ENCODE measurements at regions not wholly inside any gene's neighbourhood (a gene's known extent, or its start where the extent isn't known, plus 50 kb on each side); places are given as distances from the start of the nearest gene placed in this dataset.

DNA sequence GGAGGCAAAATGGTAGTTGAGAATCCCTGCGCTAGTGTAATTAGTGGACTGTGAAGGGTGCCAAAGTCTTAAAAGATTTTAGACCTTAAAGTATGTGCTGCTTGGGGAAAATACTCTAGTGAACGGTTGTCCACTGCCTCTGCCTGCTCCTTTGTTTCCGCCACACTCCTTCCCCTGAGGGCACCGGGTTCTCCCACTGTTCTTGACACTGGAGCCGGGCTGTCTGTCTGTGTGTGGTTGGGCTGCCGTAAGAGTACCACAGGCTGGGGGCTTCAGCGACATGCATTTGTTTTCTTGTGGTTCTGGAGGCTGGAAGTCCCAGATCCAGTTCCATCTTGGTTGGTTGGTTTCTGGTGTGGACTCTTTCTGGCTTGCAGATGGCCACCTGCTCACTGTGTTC is 76.2 kb downstream of the CLDN34 start:
- no peak for TF ChIP-seq EZH2 (IDR thresholded peaks at IDR 0.05; ENCODE audit: borderline replicate concordance, low read depth, low read length, severe bottlenecking)
- TF ChIP-seq CTCF (IDR thresholded peaks at IDR 0.05; ENCODE audit: borderline replicate concordance, extremely low read depth, low read length, poor library complexity, severe bottlenecking), result no peak
- no peaks in the 10 kb centered on the region for H3K79me2 ChIP-seq (ENCODE audit: insufficient read depth, low read length)
- no peak overlapping the region for H2AFZ ChIP-seq (ENCODE audit: low read depth, low read length)
- H3K36me3 ChIP-seq (ENCODE audit: insufficient read depth, low read length), result no peaks in the 10 kb centered on the region
- no peak overlapping the region for H3K9ac ChIP-seq (ENCODE audit: low read depth, low read length)
- no peaks in the 10 kb centered on the region for H3K27me3 ChIP-seq (ENCODE audit: insufficient read depth, low read length, poor library complexity)
- H3K4me1 ChIP-seq (ENCODE audit: insufficient read depth, low read length), result no peaks in the 10 kb centered on the region
- no peak overlapping the region for H3K4me2 ChIP-seq (ENCODE audit: insufficient read depth, low read length)
- ATAC-seq (ENCODE audit: insufficient read depth, low read depth) (no peak), DNase-seq (no peak)
- H3K9me3 ChIP-seq (ENCODE audit: insufficient read depth, low read length, severe bottlenecking), result no peaks in the 10 kb centered on the region
- no peak overlapping the region for H3K27ac ChIP-seq (ENCODE audit: low read length)
- no peak overlapping the region for H3K4me3 ChIP-seq (ENCODE audit: low read depth in 1 of 2, low read length in 2 of 2)
- H4K20me1 ChIP-seq (ENCODE audit: insufficient read depth, low read length), result no peaks in the 10 kb centered on the region

GRCh38 chrX:10044021-10044420 is 76.9 kb downstream of the CLDN34 start:
- H3K4me1 ChIP-seq (ENCODE audit: insufficient read depth, low read length), result no peaks in the 10 kb centered on the region
- H3K9ac ChIP-seq (ENCODE audit: low read depth, low read length), result no peak overlapping the region

DNA sequence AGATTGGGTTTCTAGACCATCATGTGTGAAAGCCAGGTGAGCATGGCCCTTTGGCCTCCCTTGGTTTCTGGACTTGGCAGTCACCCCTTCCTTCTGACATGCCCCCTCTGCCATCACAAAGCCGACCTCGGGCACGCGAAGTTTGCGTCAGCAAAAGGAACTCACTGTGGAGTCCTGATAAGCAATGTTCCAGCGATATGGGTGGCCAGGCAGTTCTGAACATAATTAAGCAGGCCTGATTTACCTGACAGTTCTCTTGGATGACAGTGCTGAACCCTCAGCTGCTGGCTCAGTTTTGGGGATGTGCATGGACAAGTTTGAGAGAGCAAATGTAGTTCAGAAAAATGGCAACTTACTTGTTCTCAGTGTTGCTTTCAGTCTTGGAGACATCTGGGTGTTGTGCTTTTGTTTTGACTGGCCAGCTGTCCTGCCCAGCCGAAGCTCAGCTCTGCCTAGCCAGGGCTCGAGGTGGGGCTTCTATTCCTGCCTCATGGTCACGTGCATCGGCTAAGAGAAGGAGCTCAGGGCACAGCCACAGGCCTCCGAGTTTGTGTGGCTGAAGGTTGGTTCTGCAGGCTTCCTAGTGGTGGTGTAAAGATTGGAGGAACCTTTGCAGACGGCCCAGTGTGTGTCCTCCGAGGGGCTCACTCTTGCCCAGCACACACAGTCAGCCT is 78.3 kb downstream of the CLDN34 start:
- H3K27ac ChIP-seq (ENCODE audit: low read length), result no peak overlapping the region
- no peaks in the 10 kb centered on the region for H3K9me3 ChIP-seq (ENCODE audit: insufficient read depth, low read length, severe bottlenecking)
- no peaks in the 10 kb centered on the region for H3K4me1 ChIP-seq (ENCODE audit: insufficient read depth, low read length)
- H3K4me3 ChIP-seq (ENCODE audit: low read depth in 1 of 2, low read length in 2 of 2), result no peak overlapping the region
- no peak for ATAC-seq (ENCODE audit: insufficient read depth, low read depth)
- 0 out of 2 replicates have a peak, but pooled peaks cover 5% of the 10 kb centered on the region for H4K20me1 ChIP-seq (ENCODE audit: insufficient read depth, low read length)
- TF ChIP-seq CTCF (IDR thresholded peaks at IDR 0.05; ENCODE audit: borderline replicate concordance, extremely low read depth, low read length, poor library complexity, severe bottlenecking) (no peak), EZH2 (IDR thresholded peaks at IDR 0.05; ENCODE audit: borderline replicate concordance, low read depth, low read length, severe bottlenecking) (no peak)
- H3K36me3 ChIP-seq (ENCODE audit: insufficient read depth, low read length), result no peaks in the 10 kb centered on the region
- no peak overlapping the region for H2AFZ ChIP-seq (ENCODE audit: low read depth, low read length)
- no peak for DNase-seq
- H3K79me2 ChIP-seq (ENCODE audit: insufficient read depth, low read length), result no peaks in the 10 kb centered on the region
- H3K9ac ChIP-seq (ENCODE audit: low read depth, low read length), result no peak overlapping the region
- no peaks in the 10 kb centered on the region for H3K27me3 ChIP-seq (ENCODE audit: insufficient read depth, low read length, poor library complexity)
- H3K4me2 ChIP-seq (ENCODE audit: insufficient read depth, low read length), result no peak overlapping the region

More at GRCh38 chrX:10044021-10044420, 76.9 kb downstream of the CLDN34 start:
- H3K4me2 ChIP-seq (ENCODE audit: insufficient read depth, low read length), result no peak overlapping the region
- no peak for TF ChIP-seq EZH2 (IDR thresholded peaks at IDR 0.05; ENCODE audit: borderline replicate concordance, low read depth, low read length, severe bottlenecking)
- TF ChIP-seq CTCF (IDR thresholded peaks at IDR 0.05; ENCODE audit: borderline replicate concordance, extremely low read depth, low read length, poor library complexity, severe bottlenecking), result no peak
- H3K27ac ChIP-seq (ENCODE audit: low read length), result no peak overlapping the region
- H3K9me3 ChIP-seq (ENCODE audit: insufficient read depth, low read length, severe bottlenecking), result no peaks in the 10 kb centered on the region
- H2AFZ ChIP-seq (ENCODE audit: low read depth, low read length), result no peak overlapping the region
- H3K79me2 ChIP-seq (ENCODE audit: insufficient read depth, low read length), result no peaks in the 10 kb centered on the region
- H3K27me3 ChIP-seq (ENCODE audit: insufficient read depth, low read length, poor library complexity), result no peaks in the 10 kb centered on the region
- H4K20me1 ChIP-seq (ENCODE audit: insufficient read depth, low read length), result no peaks in the 10 kb centered on the region
- no peak for ATAC-seq (ENCODE audit: insufficient read depth, low read depth)
- no peak overlapping the region for H3K4me3 ChIP-seq (ENCODE audit: low read depth in 1 of 2, low read length in 2 of 2)
- H3K36me3 ChIP-seq (ENCODE audit: insufficient read depth, low read length), result no peaks in the 10 kb centered on the region
- DNase-seq, result no peak
